ENCODE measurements at regions not wholly inside any gene's neighbourhood (a gene's known extent, or its start where the extent isn't known, plus 50 kb on each side); places are given as distances from the start of the nearest gene placed in this dataset.

- TF ChIP-seq CTCF (IDR thresholded peaks at IDR 0.05) (no peak), POLR2A (IDR thresholded peaks at IDR 0.05) (no peak)
Measured at GRCh38 chr10:52678611-52679010, 94.0 kb downstream of the MBL2 start.

Measured in adrenal gland (tissue), 5 donors.